ENCODE measurements at regions not wholly inside any gene's neighbourhood (a gene's known extent, or its start where the extent isn't known, plus 50 kb on each side); places are given as distances from the start of the nearest gene placed in this dataset.

DNA sequence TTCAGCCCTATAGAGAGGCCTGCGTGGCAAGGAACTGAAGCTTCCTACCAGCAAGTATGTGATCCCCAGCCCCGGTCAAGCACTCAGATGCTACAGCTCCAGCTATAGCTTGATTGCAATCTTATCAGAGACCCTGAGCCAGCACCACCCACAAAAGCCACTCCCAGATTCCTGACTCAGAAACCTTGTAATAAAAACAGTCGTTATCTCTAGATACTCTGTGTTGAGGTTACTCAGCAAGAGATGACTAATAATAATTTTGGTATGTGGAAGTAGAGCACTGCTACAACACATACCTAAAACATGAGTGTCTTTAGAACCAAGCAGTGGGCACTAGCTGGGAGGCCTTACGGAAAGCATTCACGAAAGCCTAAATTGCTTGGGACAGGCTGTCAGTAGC lies 216.9 kb downstream of the UXS1 start (continued):
- TF ChIP-seq, protein P1, sequence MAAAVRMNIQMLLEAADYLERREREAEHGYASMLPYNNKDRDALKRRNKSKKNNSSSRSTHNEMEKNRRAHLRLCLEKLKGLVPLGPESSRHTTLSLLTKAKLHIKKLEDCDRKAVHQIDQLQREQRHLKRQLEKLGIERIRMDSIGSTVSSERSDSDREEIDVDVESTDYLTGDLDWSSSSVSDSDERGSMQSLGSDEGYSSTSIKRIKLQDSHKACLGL (CRISPR knock-in tag; IDR thresholded peaks at IDR 0.05; ENCODE audit: borderline replicate concordance, poor library complexity, severe bottlenecking): no peak
- TF ChIP-seq TRIM24 (IDR thresholded peaks at IDR 0.05): peak in 1 of 2 experiments; percentile 47; a peak in 1 of 4 replicates
- TF ChIP-seq KHSRP (IDR thresholded peaks at IDR 0.05): no peak
- no peak for TF ChIP-seq SMARCE1 (IDR thresholded peaks at IDR 0.05)
- TF ChIP-seq MCM5 (IDR thresholded peaks at IDR 0.05; ENCODE audit: low read depth): no peak
- TF ChIP-seq, protein P2, sequence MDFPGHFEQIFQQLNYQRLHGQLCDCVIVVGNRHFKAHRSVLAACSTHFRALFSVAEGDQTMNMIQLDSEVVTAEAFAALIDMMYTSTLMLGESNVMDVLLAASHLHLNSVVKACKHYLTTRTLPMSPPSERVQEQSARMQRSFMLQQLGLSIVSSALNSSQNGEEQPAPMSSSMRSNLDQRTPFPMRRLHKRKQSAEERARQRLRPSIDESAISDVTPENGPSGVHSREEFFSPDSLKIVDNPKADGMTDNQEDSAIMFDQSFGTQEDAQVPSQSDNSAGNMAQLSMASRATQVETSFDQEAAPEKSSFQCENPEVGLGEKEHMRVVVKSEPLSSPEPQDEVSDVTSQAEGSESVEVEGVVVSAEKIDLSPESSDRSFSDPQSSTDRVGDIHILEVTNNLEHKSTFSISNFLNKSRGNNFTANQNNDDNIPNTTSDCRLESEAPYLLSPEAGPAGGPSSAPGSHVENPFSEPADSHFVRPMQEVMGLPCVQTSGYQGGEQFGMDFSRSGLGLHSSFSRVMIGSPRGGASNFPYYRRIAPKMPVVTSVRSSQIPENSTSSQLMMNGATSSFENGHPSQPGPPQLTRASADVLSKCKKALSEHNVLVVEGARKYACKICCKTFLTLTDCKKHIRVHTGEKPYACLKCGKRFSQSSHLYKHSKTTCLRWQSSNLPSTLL (IDR thresholded peaks at IDR 0.05): no peak
- no peak for TF ChIP-seq MTF1 (CRISPR knock-in tag; IDR thresholded peaks at IDR 0.05; ENCODE audit: borderline replicate concordance)
- TF ChIP-seq ZNF217 (CRISPR knock-in tag; IDR thresholded peaks at IDR 0.05): no peak
- no peak for TF ChIP-seq DPF2 (IDR thresholded peaks at IDR 0.05)
- TF ChIP-seq PPARD (CRISPR knock-in tag; IDR thresholded peaks at IDR 0.05): no peak
- TF ChIP-seq EHMT2 (IDR thresholded peaks at IDR 0.05): no peak
- TF ChIP-seq ZNF644 (tag; IDR thresholded peaks at IDR 0.05; ENCODE audit: low read depth): no peak
- no peak for TF ChIP-seq ZNF507 (tag; conservative IDR thresholded peaks at IDR 0.05)
